DOHH2 (cell line): ENCODE measurements at regions not wholly inside any gene's neighbourhood (a gene's known extent, or its start where the extent isn't known, plus 50 kb on each side); places are given as distances from the start of the nearest gene placed in this dataset.

Experiments
- H3F3A ChIP-seq: fragments of 200-600 bp; sonication (generic), shearing (Covaris generic); 2 replicates; pipeline ENCODE4 v1.6.0; 2016; ENCODE audit warnings: antibody characterized with exemption, mild to moderate bottlenecking; ENCODE audit not compliant: control insufficient read depth, insufficient read depth
- H3K27ac ChIP-seq: fragments of 200-600 bp; sonication (generic); 2 replicates; pipeline ENCODE4 v1.5.1; 2014; ENCODE audit warnings: low read depth, mild to moderate bottlenecking, low read length, moderate library complexity
- H3K27me3 ChIP-seq: fragments of 200-600 bp; sonication (generic); 2 replicates; pipeline ENCODE4 v1.6.1; 2014; ENCODE audit warnings: mild to moderate bottlenecking, low read length, mixed read lengths; ENCODE audit not compliant: control insufficient read depth
- H3K36me3 ChIP-seq: fragments of 200-600 bp; sonication (generic); 2 replicates; pipeline ENCODE4 v1.6.1; 2014; ENCODE audit warnings: mild to moderate bottlenecking, low read length, moderate library complexity, mixed read lengths; ENCODE audit not compliant: control insufficient read depth
- H3K4me1 ChIP-seq: fragments of 200-600 bp; sonication (generic); 2 replicates; pipeline ENCODE4 v1.6.1; 2014; ENCODE audit warnings: mild to moderate bottlenecking, low read length, mixed read lengths; ENCODE audit not compliant: control insufficient read depth
- H3K4me2 ChIP-seq: fragments of 200-600 bp; sonication (generic); 2 replicates; pipeline ENCODE4 v1.6.0; 2014; ENCODE audit warnings: mild to moderate bottlenecking, low read length, moderate library complexity
- H3K4me3 ChIP-seq: fragments of 200-600 bp; sonication (generic); 2 replicates; pipeline ENCODE4 v1.5.1; 2014; ENCODE audit warnings: mild to moderate bottlenecking, low read length, mixed read lengths
- H3K79me2 ChIP-seq: fragments of 200-600 bp; sonication (generic); 2 replicates; pipeline ENCODE4 v1.6.1; 2014; ENCODE audit warnings: mild to moderate bottlenecking, low read length, mixed read lengths; ENCODE audit not compliant: control insufficient read depth
- H3K9me2 ChIP-seq: fragments of 200-600 bp; sonication (generic); replicated peaks from 2 replicates; pipeline ENCODE4 v1.6.1; 2014; ENCODE audit warnings: mild to moderate bottlenecking, low read length, mixed read lengths; ENCODE audit not compliant: control insufficient read depth
- H3K9me3 ChIP-seq: fragments of 200-600 bp; sonication (generic); 2 replicates; pipeline ENCODE4 v1.6.1; 2014; ENCODE audit warnings: antibody characterized with exemption, low read length, mixed read lengths; ENCODE audit not compliant: control insufficient read depth, insufficient read depth
- H4K20me1 ChIP-seq: fragments of 200-600 bp; sonication (generic); 2 replicates; pipeline ENCODE4 v1.6.0; 2014; ENCODE audit warnings: low read depth, mild to moderate bottlenecking, antibody characterized with exemption, low read length, moderate library complexity; ENCODE audit not compliant: control insufficient read depth, insufficient read depth
- CTCF ChIP-seq: fragments of 200-600 bp; sonication (generic); IDR thresholded peaks from one replicate; pipeline ENCODE4 v1.5.1; 2014; ENCODE audit warnings: antibody characterized with exemption, mild to moderate bottlenecking, low read depth, low read length; ENCODE audit not compliant: poor library complexity, severe bottlenecking
- EZH2phosphoT487 ChIP-seq: fragments of 200-600 bp; sonication (generic); IDR thresholded peaks from 2 replicates; pipeline ENCODE4 v1.6.1; 2017; ENCODE audit warnings: borderline replicate concordance, mild to moderate bottlenecking, antibody characterized with exemption, low read length, moderate library complexity, mixed read lengths

GRCh38 chr7:116310141-116310540 is 99.8 kb downstream of the TES start:
- Histone ChIP-seq H3F3A (no peaks in the 10 kb centered on the region), H3K4me1 (no peaks in the 10 kb centered on the region), H3K36me3 (no peaks in the 10 kb centered on the region), H3K27me3 (peaks cover 3% of the 10 kb centered on the region; the same call in 1 of the 2 replicates), H4K20me1 (no peaks in the 10 kb centered on the region), H3K9me2 (no peaks in the 10 kb centered on the region), H3K4me3 (no peak overlapping the region), H3K79me2 (no peaks in the 10 kb centered on the region), H3K4me2 (no peak overlapping the region), H3K27ac (no peak overlapping the region), H3K9me3 (no peaks in the 10 kb centered on the region)
- TF ChIP-seq EZH2phosphoT487: no peak
- TF ChIP-seq CTCF: no peak

- no peaks in the 10 kb centered on the region for H3K9me3 ChIP-seq
Observed at GRCh38 chr7:116311259-116311658, 100.9 kb downstream of the TES start.

GRCh38 chr7:116311816-116312471 is 101.6 kb downstream of the TES start:
- no peak for TF ChIP-seq CTCF
- TF ChIP-seq EZH2phosphoT487: no peak
- Histone ChIP-seq H3K36me3 (no peaks in the 10 kb centered on the region), H3F3A (no peaks in the 10 kb centered on the region), H3K79me2 (no peaks in the 10 kb centered on the region), H3K4me2 (no peak overlapping the region), H3K4me3 (no peak overlapping the region), H3K27me3 (peaks cover 16% of the 10 kb centered on the region), H3K4me1 (no peaks in the 10 kb centered on the region), H3K27ac (no peak overlapping the region), H3K9me3 (no peaks in the 10 kb centered on the region), H3K9me2 (no peaks in the 10 kb centered on the region), H4K20me1 (no peaks in the 10 kb centered on the region)

More at GRCh38 chr7:116311259-116311658, 100.9 kb downstream of the TES start:
- H3K79me2 ChIP-seq: no peaks in the 10 kb centered on the region
- no peak overlapping the region for H3K4me2 ChIP-seq
- no peak overlapping the region for H3K4me3 ChIP-seq
- H3K27me3 ChIP-seq: peaks cover 10% of the 10 kb centered on the region
- H4K20me1 ChIP-seq: no peaks in the 10 kb centered on the region
- no peaks in the 10 kb centered on the region for H3K36me3 ChIP-seq
- no peaks in the 10 kb centered on the region for H3F3A ChIP-seq
- no peak overlapping the region for H3K27ac ChIP-seq
- H3K9me2 ChIP-seq: no peaks in the 10 kb centered on the region
- H3K4me1 ChIP-seq: no peaks in the 10 kb centered on the region
- TF ChIP-seq CTCF (no peak), EZH2phosphoT487 (no peak)

- H3K27me3 ChIP-seq: peaks cover 22% of the 10 kb centered on the region
- no peaks in the 10 kb centered on the region for H3K9me2 ChIP-seq
- no peaks in the 10 kb centered on the region for H3F3A ChIP-seq
- no peak overlapping the region for H3K4me2 ChIP-seq
- no peak overlapping the region for H3K27ac ChIP-seq
- no peaks in the 10 kb centered on the region for H3K36me3 ChIP-seq
- H3K4me1 ChIP-seq: no peaks in the 10 kb centered on the region
- TF ChIP-seq EZH2phosphoT487 (no peak), CTCF (no peak)
- no peak overlapping the region for H3K4me3 ChIP-seq
- H3K79me2 ChIP-seq: no peaks in the 10 kb centered on the region
- H4K20me1 ChIP-seq: no peaks in the 10 kb centered on the region
- H3K9me3 ChIP-seq: no peaks in the 10 kb centered on the region
Observed at GRCh38 chr7:116315293-116315692, 105.0 kb downstream of the TES start.
